ENCODE measurements at regions not wholly inside any gene's neighbourhood (a gene's known extent, or its start where the extent isn't known, plus 50 kb on each side); places are given as distances from the start of the nearest gene placed in this dataset.

DNA sequence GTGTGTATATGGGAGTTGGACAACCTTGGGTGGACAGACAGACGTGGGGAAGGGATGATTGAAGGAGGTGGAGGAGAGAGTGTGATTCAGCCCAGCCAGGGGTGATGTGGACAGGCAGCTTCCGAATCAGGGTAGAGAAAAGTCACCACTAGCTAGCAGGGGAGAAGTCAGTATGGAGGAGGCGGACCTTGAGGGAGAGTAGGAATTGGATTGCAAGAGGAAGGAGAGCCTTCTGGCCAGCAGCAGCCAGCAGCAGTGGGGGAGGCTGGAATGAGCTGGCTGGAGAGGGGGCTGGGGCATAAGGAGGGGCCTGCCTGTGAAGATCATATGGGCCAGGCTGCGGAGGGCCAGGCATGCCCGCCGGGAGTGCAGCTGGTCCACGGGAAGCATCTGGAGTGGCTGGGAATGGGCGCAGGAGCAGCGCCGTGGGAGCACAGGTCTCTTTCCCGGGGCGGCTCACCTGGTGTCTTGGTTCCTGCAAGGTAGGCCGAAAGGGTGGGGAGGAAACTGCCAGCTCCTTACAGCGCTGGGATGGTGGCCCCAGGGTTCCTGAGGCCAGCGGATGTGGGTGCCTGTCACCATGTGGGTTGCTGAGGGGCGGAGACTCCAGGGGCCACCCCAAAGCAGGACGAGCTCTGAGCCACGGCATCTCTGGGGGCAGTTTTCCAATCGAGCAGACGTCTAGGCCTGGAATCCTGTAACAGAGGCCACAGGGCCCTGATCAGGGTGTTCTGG is 235.3 kb downstream of the SEC14L1 start:
- Mint-ChIP-seq H3K27me3 (no peaks in the 10 kb centered on the region), H3K4me1 (ENCODE audit: low read depth) (peaks cover 84% of the 10 kb centered on the region), H3K27ac (peak overlapping the region; percentile 87), H3K4me3 (peak overlapping the region; percentile 92), H3K9me3 (no peaks in the 10 kb centered on the region), H3K36me3 (ENCODE audit: low read depth) (peaks cover 2% of the 10 kb centered on the region)
- peak; percentile 81 for DNase-seq

DNA sequence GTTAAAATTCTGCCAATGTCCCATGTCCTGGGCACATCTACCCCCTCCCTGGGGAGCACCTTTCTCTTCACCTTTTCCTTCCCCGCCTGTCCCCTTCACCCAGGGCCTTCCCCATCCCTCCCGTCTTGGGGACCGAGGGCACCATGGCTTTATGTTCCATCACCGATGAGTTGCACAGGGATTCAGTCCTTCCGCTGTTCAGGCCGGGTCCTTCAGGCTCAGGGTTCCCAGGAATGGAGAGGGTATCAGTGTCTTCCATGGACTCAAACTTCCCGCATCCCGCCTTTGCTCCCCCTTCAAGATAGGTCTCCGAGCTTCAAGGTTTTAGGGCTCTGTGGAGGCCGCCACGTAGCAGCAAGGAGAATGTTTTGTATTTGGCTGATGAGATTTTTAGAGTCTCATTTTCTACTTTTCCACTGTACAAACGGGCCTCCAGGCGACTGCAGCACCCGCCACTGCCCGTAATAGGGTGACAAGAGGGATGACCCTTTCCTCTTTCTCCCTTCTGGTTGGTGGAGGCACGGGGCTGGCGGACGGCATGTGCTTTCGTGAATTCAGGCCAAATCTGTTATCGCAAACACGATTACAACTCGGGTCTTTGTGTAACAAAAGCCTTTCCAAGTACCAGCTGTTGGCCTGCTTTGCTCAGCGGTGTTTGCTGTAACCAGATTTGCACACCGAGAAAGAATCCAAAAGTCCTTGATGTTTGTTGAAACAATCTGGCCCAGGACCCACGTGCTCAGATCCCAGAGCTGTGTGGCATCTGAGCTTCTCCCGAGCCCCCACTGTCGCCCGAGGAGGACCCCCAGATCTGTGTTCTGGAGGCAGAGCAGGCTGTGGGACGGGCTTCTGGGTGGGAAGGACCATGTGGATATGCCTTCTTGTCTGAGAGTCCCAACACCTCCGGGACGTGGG is 236.3 kb downstream of the SEC14L1 start:
- peaks cover 84% of the 10 kb centered on the region for H3K4me1 Mint-ChIP-seq (ENCODE audit: low read depth)
- peak overlapping the region; percentile 92 for H3K4me3 Mint-ChIP-seq
- peaks cover 2% of the 10 kb centered on the region for H3K36me3 Mint-ChIP-seq (ENCODE audit: low read depth)

DNA sequence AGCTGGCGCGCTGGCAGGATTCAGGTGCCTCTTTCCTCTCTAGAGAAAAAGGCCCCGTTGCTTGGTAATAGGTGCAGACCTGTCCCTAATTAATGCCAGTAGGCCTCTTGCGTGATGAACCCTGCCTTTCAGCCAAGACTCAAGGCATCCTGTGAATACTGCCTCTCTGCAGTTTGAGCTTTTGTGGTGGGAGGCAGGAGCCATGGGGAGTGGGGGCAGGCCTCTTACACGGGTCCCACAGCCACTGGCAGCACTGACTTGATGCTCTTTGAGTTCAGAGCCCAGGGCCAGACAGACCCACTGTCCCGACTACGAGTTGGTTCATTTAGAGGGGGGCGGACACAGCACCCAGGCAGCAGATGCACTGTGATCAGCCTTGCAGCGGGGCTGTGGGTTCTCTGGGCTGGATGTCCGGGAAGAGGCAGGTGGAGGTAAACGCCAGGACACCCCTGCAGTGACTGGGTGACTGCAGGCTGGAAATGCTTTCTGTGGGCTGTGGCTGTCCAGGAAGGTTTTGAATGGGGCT is 237.0 kb downstream of the SEC14L1 start:
- no peak overlapping the region for H3K27ac Mint-ChIP-seq
- H3K4me3 Mint-ChIP-seq = no peak overlapping the region
- H3K27me3 Mint-ChIP-seq = no peaks in the 10 kb centered on the region
- H3K9me3 Mint-ChIP-seq = no peaks in the 10 kb centered on the region
- H3K36me3 Mint-ChIP-seq (ENCODE audit: low read depth) = peaks cover 2% of the 10 kb centered on the region
- peaks cover 87% of the 10 kb centered on the region for H3K4me1 Mint-ChIP-seq (ENCODE audit: low read depth)
- peak; percentile 40 for DNase-seq

More for the DNA sequence above, 236.3 kb downstream of the SEC14L1 start:
- H3K27me3 Mint-ChIP-seq = no peaks in the 10 kb centered on the region
- peak overlapping the region; percentile 82 for H3K27ac Mint-ChIP-seq
- DNase-seq = peak; percentile 34
- H3K9me3 Mint-ChIP-seq = no peaks in the 10 kb centered on the region

- peaks cover 2% of the 10 kb centered on the region for H3K36me3 Mint-ChIP-seq (ENCODE audit: low read depth)
- H3K4me3 Mint-ChIP-seq = no peak overlapping the region
- H3K27me3 Mint-ChIP-seq = no peaks in the 10 kb centered on the region
- no peak overlapping the region for H3K27ac Mint-ChIP-seq
- no peaks in the 10 kb centered on the region for H3K9me3 Mint-ChIP-seq
- DNase-seq = no peak
- peaks cover 94% of the 10 kb centered on the region for H3K4me1 Mint-ChIP-seq (ENCODE audit: low read depth)
Observed at GRCh38 chr17:77378318-77379064, 237.7 kb downstream of the SEC14L1 start.

- no peak overlapping the region for H3K4me3 Mint-ChIP-seq
- H3K27me3 Mint-ChIP-seq = no peaks in the 10 kb centered on the region
- H3K9me3 Mint-ChIP-seq = no peaks in the 10 kb centered on the region
- H3K36me3 Mint-ChIP-seq (ENCODE audit: low read depth) = peaks cover 2% of the 10 kb centered on the region
- DNase-seq = no peak
- no peak overlapping the region for H3K27ac Mint-ChIP-seq
- H3K4me1 Mint-ChIP-seq (ENCODE audit: low read depth) = peaks cover 99% of the 10 kb centered on the region
Observed at GRCh38 chr17:77379065-77379428, 238.3 kb downstream of the SEC14L1 start.

DNA sequence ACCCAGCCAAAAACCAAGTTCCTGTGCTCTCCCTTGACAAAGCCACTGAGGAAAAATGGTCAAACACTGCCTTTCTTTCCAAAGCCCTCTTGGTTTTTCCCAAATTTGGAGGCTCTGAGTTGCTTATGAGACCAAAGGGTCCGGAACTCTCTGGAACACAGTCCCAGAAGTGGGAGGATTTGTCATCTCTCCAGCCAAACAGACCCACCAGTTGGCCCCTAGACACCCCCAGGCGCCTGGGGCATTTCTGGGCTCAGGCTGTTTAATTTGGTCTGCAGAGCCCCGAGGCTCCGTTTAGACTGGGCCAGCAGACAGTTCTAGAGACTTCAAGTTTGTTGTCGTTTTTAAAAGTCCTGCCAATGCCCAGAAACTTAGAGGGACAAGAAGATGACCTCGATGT is 239.1 kb downstream of the SEC14L1 start:
- Mint-ChIP-seq H3K4me1 (ENCODE audit: low read depth) (peaks cover 99% of the 10 kb centered on the region), H3K27ac (no peak overlapping the region), H3K9me3 (no peaks in the 10 kb centered on the region), H3K27me3 (no peaks in the 10 kb centered on the region), H3K36me3 (ENCODE audit: low read depth) (no peaks in the 10 kb centered on the region), H3K4me3 (no peak overlapping the region)
- DNase-seq = no peak

DNA sequence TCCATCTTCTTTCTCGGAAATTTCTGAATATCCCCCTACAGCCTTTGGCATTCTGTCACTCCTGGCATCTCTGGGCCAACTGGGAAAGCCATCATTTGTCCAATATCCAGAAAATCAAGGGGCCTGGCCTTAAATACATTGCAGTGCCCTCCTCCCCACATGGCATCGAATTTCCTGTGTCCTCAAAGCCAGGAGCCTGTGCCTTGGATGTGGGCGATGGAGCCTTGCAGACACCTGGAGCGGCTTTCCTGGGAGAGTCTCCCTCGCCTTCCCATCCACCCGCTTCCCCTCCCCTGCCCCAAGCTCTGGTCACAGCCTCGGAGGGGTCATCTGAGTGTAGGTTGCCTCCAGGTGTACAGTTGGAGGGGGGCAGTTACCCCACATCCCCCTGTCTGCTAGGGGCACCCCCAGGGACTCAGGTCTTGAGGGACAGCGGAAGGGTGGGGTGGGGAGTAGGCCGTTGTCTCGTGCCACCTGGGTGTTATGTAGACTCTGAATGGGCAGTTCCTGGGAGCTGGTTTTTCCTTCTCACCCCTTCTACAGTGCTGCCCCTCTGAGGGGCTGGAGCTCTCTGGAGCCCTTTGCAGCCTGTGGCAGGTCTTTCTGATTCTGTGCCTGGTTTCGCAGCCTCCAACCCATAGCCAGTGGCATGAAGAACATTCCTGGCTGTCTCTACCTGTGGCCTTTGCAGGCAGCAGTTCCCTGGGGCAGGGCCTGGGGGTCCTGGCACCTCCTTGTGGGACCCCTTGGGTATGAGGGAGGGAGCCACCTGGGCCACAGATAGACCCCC is 239.8 kb downstream of the SEC14L1 start:
- H3K27ac Mint-ChIP-seq = peak overlapping the region; percentile 44
- no peak overlapping the region for H3K4me3 Mint-ChIP-seq
- no peak for DNase-seq
- peaks cover 94% of the 10 kb centered on the region for H3K4me1 Mint-ChIP-seq (ENCODE audit: low read depth)
- no peaks in the 10 kb centered on the region for H3K9me3 Mint-ChIP-seq
- H3K27me3 Mint-ChIP-seq = no peaks in the 10 kb centered on the region
- H3K36me3 Mint-ChIP-seq (ENCODE audit: low read depth) = no peaks in the 10 kb centered on the region

GRCh38 chr17:77381185-77381700 is 240.5 kb downstream of the SEC14L1 start:
- Mint-ChIP-seq H3K27me3 (no peaks in the 10 kb centered on the region), H3K4me3 (no peak overlapping the region), H3K9me3 (no peaks in the 10 kb centered on the region), H3K27ac (peak overlapping the region; percentile 79), H3K4me1 (ENCODE audit: low read depth) (peaks cover 94% of the 10 kb centered on the region), H3K36me3 (ENCODE audit: low read depth) (no peaks in the 10 kb centered on the region)
- DNase-seq = no peak

DNA sequence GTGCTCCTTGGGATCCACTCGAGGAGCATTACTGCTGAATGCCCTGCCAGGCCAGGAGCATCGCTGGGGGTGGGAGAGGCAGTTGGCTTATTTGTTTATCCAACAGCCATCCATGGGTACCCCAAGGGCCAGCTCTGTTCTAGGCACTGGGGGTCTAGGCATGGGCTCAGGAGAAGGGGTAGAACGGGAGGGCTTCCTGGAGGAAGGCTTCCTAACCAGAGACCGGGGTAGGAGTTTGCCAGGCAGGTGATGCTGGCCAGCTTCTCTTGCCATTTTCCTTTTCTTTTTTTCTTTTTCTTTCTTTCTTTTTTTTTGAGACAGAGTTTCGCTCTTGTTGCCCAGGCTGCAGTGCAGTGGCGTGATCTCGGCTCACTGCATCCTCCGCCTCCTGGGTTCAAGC is 241.0 kb downstream of the SEC14L1 start:
- peak overlapping the region; percentile 48 for H3K4me3 Mint-ChIP-seq
- DNase-seq = no peak
- no peaks in the 10 kb centered on the region for H3K27me3 Mint-ChIP-seq
- H3K36me3 Mint-ChIP-seq (ENCODE audit: low read depth) = no peaks in the 10 kb centered on the region
- peak overlapping the region; percentile 79 for H3K27ac Mint-ChIP-seq
- H3K9me3 Mint-ChIP-seq = no peaks in the 10 kb centered on the region
- peaks cover 94% of the 10 kb centered on the region for H3K4me1 Mint-ChIP-seq (ENCODE audit: low read depth)

GRCh38 chr17:77382356-77382911 is 241.7 kb downstream of the SEC14L1 start:
- peaks cover 94% of the 10 kb centered on the region for H3K4me1 Mint-ChIP-seq (ENCODE audit: low read depth)
- H3K27me3 Mint-ChIP-seq = no peaks in the 10 kb centered on the region
- peak overlapping the region; percentile 48 for H3K4me3 Mint-ChIP-seq
- H3K36me3 Mint-ChIP-seq (ENCODE audit: low read depth) = no peaks in the 10 kb centered on the region
- no peaks in the 10 kb centered on the region for H3K9me3 Mint-ChIP-seq
- DNase-seq = peak; percentile 68
- H3K27ac Mint-ChIP-seq = peak overlapping the region; percentile 79

GRCh38 chr17:77382966-77383612 is 242.3 kb downstream of the SEC14L1 start:
- no peaks in the 10 kb centered on the region for H3K36me3 Mint-ChIP-seq (ENCODE audit: low read depth)
- no peak overlapping the region for H3K4me3 Mint-ChIP-seq
- DNase-seq = no peak
- H3K27ac Mint-ChIP-seq = no peak overlapping the region
- peaks cover 90% of the 10 kb centered on the region for H3K4me1 Mint-ChIP-seq (ENCODE audit: low read depth)
- no peaks in the 10 kb centered on the region for H3K27me3 Mint-ChIP-seq
- H3K9me3 Mint-ChIP-seq = no peaks in the 10 kb centered on the region

DNA sequence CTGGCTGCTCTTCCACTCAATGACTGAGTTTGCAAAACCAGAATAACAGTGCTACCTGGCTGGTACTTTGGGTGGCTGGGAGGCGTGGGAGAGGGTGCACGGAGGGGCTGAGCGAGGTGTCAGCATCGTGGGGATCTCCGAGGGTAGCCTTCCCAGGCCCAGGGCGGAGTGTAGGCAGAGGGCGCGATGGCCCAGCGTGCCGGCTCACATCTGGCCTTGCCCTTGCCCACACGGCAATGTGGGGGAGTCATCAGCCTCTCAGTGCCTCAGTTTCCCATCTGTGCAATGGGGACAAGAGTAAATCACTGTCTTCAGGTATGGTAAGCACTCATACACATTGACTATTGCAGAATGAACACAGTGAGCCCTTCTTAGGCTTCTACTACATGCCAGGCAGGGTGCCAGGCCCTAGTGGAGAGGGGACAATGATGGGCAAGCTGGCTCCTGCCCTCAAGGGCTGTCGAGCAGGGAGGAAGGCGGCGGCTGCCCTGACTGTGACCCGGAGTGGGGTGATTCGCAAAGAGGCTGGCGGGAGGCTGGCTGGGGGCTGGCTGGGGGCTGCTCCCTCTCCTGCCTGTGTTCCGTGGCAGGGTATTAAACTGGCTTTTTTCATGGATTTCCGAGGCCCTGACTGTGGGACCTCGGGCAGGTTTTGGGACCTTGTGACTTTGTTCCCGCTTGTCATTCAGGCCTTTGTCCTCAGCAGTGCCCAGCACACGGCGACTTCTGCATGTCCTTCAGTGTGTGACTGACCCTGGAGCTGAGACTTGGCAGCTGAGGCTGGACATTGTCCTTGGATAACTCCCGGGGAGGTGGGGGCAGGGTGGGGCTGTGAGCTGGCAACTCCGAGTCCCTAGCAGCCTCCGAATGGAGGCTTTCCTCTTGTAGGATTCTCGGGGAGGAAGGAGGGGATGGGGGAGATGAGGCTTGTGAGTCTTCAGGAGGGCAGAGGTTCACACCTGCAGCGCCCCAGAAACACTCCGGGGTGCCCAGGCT is 243.1 kb downstream of the SEC14L1 start:
- peak overlapping the region; percentile 44 for H3K27ac Mint-ChIP-seq
- H3K27me3 Mint-ChIP-seq = no peaks in the 10 kb centered on the region
- H3K4me1 Mint-ChIP-seq (ENCODE audit: low read depth) = peaks cover 89% of the 10 kb centered on the region
- no peaks in the 10 kb centered on the region for H3K36me3 Mint-ChIP-seq (ENCODE audit: low read depth)
- no peaks in the 10 kb centered on the region for H3K9me3 Mint-ChIP-seq
- no peak overlapping the region for H3K4me3 Mint-ChIP-seq
- no peak for DNase-seq

Data from activated T-cell treated with anti-CD3 and anti-CD28 coated beads, Interleukin-2, amount 50 U/mL, for 24 hours (primary cell).